Activated T-cell treated with anti-CD3 and anti-CD28 coated beads, Interleukin-2, amount 50 U/mL, for 72 hours (primary cell): ENCODE measurements at regions not wholly inside any gene's neighbourhood (a gene's known extent, or its start where the extent isn't known, plus 50 kb on each side); places are given as distances from the start of the nearest gene placed in this dataset.
A peak's percentile ranks its signal among the peaks of the same experiment; 100 is the strongest.
"Not testable (repeated sequence)": the region's sequence is repeated elsewhere in the genome, so short reads cannot be mapped to it uniquely, and the experiment has no call there.

Experiments used
- ATAC-seq, 2 donors: fragments of 150-1000 bp; cut with Tn5 transposase; replicated peaks in 1 of 2; 2 replicates each; pipeline ENCODE4 v1.10.0; 2021; ENCODE audit warnings: moderate library complexity in 2 of 2, mild to moderate bottlenecking in 1 of 2
- DNase-seq, 2 donors: peaks; one replicate each; pipeline ENCODE4 v3.0.0; 2021 to 2022; ENCODE audit warnings: mixed read lengths in 1 of 2
- H3K27ac Mint-ChIP-seq: one replicate; pipeline ENCODE4 v1.8.0; 2022; ENCODE audit warnings: mild to moderate bottlenecking, moderate library complexity, mixed read lengths
- H3K27me3 Mint-ChIP-seq: one replicate; pipeline ENCODE4 v1.8.0; 2022; ENCODE audit warnings: low read depth, mixed read lengths
- H3K36me3 Mint-ChIP-seq, 2 donors: one replicate each; pipeline ENCODE4 v1.8.0; 2022; ENCODE audit warnings: mixed read lengths in 2 of 2, mild to moderate bottlenecking in 1 of 2; ENCODE audit not compliant: insufficient read depth in 2 of 2
- H3K4me1 Mint-ChIP-seq: one replicate; pipeline ENCODE4 v1.8.0; 2022; ENCODE audit warnings: low read depth, mixed read lengths
- H3K4me3 Mint-ChIP-seq, 2 donors: one replicate each; pipeline ENCODE4 v1.8.0; 2022; ENCODE audit warnings: mild to moderate bottlenecking in 2 of 2, mixed read lengths in 2 of 2, moderate library complexity in 2 of 2
- H3K9me3 Mint-ChIP-seq, 2 donors: one replicate each; pipeline ENCODE4 v1.8.0; 2022; ENCODE audit warnings: mixed read lengths in 2 of 2

DNA sequence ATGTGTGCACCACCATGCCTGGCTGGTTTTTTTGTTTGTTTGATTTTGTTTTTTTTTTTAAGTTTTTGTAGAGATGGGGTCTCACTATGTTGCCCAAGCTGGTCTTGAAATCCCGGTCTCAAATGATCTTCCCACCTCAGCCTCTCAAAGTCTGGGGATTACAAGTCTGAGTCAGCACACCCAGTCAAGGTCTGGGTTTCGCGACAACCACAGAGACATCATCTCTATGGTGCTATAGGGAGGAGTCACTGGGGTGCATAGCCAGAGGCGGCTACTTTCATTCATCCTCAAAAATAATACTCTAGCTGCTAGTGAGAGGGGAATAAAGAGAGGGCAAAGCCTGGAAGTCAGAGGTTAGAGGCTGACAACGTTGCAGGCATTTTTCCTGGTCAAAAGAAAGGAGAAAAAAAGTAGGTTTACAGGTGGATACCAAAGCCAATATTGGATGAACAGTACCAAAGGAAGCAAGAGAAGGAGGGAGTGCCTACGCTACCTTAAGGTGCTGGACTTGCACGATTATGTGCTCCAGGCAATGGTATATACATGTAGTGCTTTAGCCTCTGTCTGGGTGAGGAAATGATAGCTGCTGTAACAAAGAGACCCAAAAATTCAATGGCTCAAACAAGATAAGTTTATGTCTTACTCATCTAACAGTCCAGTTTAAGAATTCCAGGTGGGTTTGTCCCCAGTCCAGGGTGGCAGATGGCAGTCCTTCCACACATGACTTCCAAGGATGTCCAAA lies 178.3 kb downstream of the SKIDA1 start:
- Mint-ChIP-seq H3K27ac (no peak overlapping the region), H3K4me3 (no peak overlapping the region), H3K27me3 (no peaks in the 10 kb centered on the region), H3K9me3 (no peaks in the 10 kb centered on the region), H3K4me1 (no peaks in the 10 kb centered on the region), H3K36me3 (no peaks in the 10 kb centered on the region)
- ATAC-seq (no peak), DNase-seq (no peak)

DNA sequence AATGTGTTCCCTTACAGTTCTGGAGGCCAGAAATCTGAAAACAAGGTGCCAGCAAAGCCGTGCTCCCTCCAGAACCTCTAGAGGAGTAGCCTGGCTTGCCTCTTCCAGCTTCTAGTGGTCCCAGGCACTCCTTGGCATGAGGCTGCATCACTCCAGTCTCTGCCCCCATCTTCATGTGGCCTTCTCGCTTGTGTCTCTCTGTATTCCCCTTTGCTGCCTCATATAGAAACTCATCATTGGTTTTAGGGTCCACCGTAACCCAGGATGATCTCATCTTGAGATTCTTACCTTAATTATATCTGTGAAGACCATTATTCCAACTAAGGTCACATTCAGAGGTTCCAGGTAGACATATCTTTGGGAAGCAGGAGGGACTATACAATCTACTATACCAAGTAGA lies 182.4 kb downstream of the SKIDA1 start:
- Mint-ChIP-seq H3K9me3 (no peaks in the 10 kb centered on the region), H3K27ac (no peak overlapping the region), H3K4me1 (no peaks in the 10 kb centered on the region), H3K36me3 (no peaks in the 10 kb centered on the region), H3K4me3 (no peak overlapping the region), H3K27me3 (no peaks in the 10 kb centered on the region)
- ATAC-seq (no peak), DNase-seq (no peak)

DNA sequence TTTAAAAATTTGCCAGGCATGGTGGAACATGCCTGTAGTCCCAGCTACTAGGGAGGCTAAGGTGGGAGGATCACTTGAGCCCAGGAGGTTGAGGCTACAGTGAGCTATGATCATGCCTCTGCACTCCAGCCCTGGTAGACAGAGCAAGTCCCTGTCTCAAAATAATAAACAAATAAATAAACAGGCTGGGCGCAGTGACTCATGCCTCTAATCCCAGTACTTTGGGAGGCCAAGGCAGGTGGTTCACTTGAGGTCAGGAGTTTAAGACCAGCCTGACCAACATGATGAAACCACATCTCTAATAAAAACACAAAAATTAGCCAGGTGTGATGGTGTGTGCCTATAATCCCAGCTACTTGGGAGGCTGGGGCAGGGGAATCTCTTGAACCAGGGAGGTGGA lies 183.0 kb downstream of the SKIDA1 start:
- H3K4me1 Mint-ChIP-seq, H3K36me3 Mint-ChIP-seq, H3K9me3 Mint-ChIP-seq, ATAC-seq, H3K27me3 Mint-ChIP-seq, DNase-seq, H3K27ac Mint-ChIP-seq, H3K4me3 Mint-ChIP-seq: not testable (repeated sequence)

GRCh38 chr10:21340331-21340730 lies 185.2 kb downstream of the SKIDA1 start:
- H3K27ac Mint-ChIP-seq, result no peak overlapping the region
- ATAC-seq, result no peak

GRCh38 chr10:21337171-21337792 lies 188.2 kb downstream of the SKIDA1 start:
- Mint-ChIP-seq H3K4me3 (no peak overlapping the region), H3K27ac (no peak overlapping the region), H3K36me3 (no peaks in the 10 kb centered on the region), H3K9me3 (peaks cover 0 to 3% of the 10 kb centered on the region in 2 donors), H3K27me3 (peaks cover 6% of the 10 kb centered on the region), H3K4me1 (no peaks in the 10 kb centered on the region)
- ATAC-seq, result no peak
- DNase-seq, result no peak

More at GRCh38 chr10:21340331-21340730, 185.2 kb downstream of the SKIDA1 start:
- H3K36me3 Mint-ChIP-seq, result no peaks in the 10 kb centered on the region
- H3K27me3 Mint-ChIP-seq, result peaks cover 6% of the 10 kb centered on the region
- H3K9me3 Mint-ChIP-seq, result peaks cover 0 to 3% of the 10 kb centered on the region in 2 donors
- no peak for DNase-seq
- no peak overlapping the region for H3K4me3 Mint-ChIP-seq
- H3K4me1 Mint-ChIP-seq, result no peaks in the 10 kb centered on the region

GRCh38 chr10:21336476-21337170 lies 188.9 kb downstream of the SKIDA1 start:
- H3K27me3 Mint-ChIP-seq, result peaks cover 6% of the 10 kb centered on the region
- no peak for ATAC-seq
- DNase-seq, result no peak
- no peak overlapping the region for H3K4me3 Mint-ChIP-seq
- H3K9me3 Mint-ChIP-seq, result peaks cover 0 to 3% of the 10 kb centered on the region in 2 donors
- H3K4me1 Mint-ChIP-seq, result no peaks in the 10 kb centered on the region
- H3K36me3 Mint-ChIP-seq, result no peaks in the 10 kb centered on the region
- no peak overlapping the region for H3K27ac Mint-ChIP-seq

- peaks cover 6% of the 10 kb centered on the region for H3K27me3 Mint-ChIP-seq
- no peak overlapping the region for H3K4me3 Mint-ChIP-seq
- no peaks in the 10 kb centered on the region for H3K4me1 Mint-ChIP-seq
- H3K9me3 Mint-ChIP-seq, result peaks cover 0 to 3% of the 10 kb centered on the region in 2 donors
- no peak for DNase-seq
- H3K36me3 Mint-ChIP-seq, result no peaks in the 10 kb centered on the region
- H3K27ac Mint-ChIP-seq, result no peak overlapping the region
- ATAC-seq, result no peak
These were observed 190.4 kb downstream of the SKIDA1 start for GRCh38 chr10:21334891-21335696.

GRCh38 chr10:21330628-21331020 lies 194.9 kb downstream of the SKIDA1 start:
- H3K9me3 Mint-ChIP-seq, result no peaks in the 10 kb centered on the region
- H3K4me3 Mint-ChIP-seq, result no peak overlapping the region
- no peaks in the 10 kb centered on the region for H3K36me3 Mint-ChIP-seq
- DNase-seq, result no peak
- no peak overlapping the region for H3K27ac Mint-ChIP-seq
- H3K27me3 Mint-ChIP-seq, result no peaks in the 10 kb centered on the region
- H3K4me1 Mint-ChIP-seq, result no peaks in the 10 kb centered on the region
- ATAC-seq, result no peak

DNA sequence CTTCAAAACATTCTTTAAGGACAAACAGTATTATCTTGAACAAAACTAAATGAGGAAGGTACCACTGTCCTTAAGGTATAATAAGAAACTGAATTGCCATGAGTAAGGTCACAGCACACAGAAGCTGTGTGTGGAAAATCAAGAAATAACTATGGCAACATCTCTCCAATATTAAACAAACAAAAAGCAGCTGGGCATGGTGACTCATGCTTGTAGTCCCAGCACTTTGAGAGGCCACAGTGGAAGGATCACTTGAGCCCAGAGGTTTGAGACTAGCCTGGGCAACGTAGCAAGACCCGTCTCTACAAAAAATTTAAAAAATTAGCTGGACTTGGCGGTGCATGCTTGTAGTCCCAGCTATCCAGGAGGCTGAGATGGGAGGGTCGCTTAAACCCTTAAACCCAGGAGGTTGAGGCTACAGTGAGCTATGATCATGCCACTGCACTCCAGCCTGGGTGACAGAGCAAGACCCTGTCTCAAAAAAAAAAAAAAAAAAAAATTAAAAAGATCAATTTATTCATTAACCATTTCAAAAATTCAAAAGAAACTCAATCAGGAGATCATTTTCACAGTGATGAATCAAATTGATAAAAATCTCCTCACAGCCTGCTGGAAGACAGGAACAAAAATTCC lies 195.4 kb downstream of the SKIDA1 start:
- no peak for ATAC-seq
- Mint-ChIP-seq H3K4me3 (no peak overlapping the region), H3K36me3 (no peaks in the 10 kb centered on the region)

DNA sequence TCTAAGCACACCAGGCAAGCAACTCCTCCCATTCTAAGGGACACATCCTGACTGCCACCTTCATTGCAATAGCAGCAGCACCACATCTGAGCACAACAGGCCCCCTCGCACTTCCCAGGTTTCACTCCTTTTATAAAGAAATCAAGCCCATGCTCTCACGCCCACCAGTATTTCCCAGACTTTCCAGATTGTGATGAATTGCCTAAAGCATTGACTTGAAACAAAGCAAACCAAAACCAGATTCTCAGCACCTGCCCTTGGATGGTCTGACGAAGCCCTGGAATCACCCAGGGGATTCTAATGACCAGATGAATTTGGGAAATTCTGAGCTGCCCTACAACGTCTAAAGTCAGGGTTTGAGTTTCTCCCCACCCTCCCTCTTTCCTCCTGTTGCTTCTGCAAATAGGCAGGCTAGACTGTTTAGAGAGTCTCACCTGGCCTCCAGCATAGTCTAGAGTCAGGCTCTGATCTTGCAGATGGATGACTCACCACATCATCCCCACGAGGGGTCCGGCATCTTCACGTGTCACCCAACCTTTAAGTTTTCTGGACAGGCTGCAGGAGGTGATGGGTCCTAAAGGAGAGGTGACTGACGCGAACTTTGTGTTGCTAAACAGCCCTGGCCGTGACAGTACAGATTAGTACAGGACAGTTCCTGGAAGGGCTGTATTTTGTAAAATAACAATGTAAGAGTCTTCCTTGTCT lies 198.0 kb downstream of the SKIDA1 start:
- Mint-ChIP-seq H3K27ac (no peak overlapping the region), H3K27me3 (no peaks in the 10 kb centered on the region), H3K9me3 (no peaks in the 10 kb centered on the region), H3K36me3 (no peaks in the 10 kb centered on the region), H3K4me3 (no peak overlapping the region), H3K4me1 (no peaks in the 10 kb centered on the region)
- no peak for DNase-seq
- ATAC-seq, result peak in 1 of 2 donors; percentile 34

More for the DNA sequence above, 195.4 kb downstream of the SKIDA1 start:
- Mint-ChIP-seq H3K4me1 (no peaks in the 10 kb centered on the region), H3K27ac (no peak overlapping the region), H3K27me3 (no peaks in the 10 kb centered on the region), H3K9me3 (no peaks in the 10 kb centered on the region)
- DNase-seq, result no peak

DNA sequence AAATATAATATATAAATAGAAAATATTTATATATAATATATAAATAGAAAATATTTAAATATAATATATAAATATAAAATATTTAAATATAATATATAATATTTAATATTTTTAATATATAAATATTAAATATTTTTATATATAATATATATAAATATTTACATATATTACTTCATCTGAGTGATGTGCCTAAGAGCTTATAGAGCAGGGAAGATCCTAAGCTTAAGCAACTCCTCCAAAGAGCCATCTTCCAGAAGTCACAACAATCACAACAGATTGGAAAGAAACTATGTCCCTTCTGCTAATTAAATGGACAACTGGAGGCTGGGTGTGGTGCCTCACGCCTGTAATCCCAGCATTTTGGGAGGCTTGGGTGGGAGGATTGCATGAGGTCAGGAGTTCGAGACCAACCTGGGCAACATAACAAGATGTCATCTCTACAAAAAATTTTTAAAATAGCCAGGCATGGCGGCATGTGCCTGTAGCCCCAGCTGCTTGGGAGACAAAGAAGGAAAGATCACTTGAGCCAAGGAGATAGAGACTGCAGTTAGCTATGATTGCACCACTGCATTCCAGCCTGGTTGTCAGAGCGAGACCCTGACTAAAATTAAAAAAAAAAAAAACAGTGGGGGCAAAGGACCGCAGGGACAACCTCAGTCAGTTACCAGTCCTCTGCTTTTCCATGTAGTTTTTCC lies 198.7 kb downstream of the SKIDA1 start:
- H3K9me3 Mint-ChIP-seq, result no peaks in the 10 kb centered on the region
- no peak overlapping the region for H3K4me3 Mint-ChIP-seq
- H3K27me3 Mint-ChIP-seq, result no peaks in the 10 kb centered on the region
- ATAC-seq (peak in 1 of 2 donors; percentile 47), DNase-seq (no peak)
- H3K4me1 Mint-ChIP-seq, result no peaks in the 10 kb centered on the region
- H3K27ac Mint-ChIP-seq, result no peak overlapping the region
- no peaks in the 10 kb centered on the region for H3K36me3 Mint-ChIP-seq
